ENCODE measurements at regions not wholly inside any gene's neighbourhood (a gene's known extent, or its start where the extent isn't known, plus 50 kb on each side); places are given as distances from the start of the nearest gene placed in this dataset.

DNA sequence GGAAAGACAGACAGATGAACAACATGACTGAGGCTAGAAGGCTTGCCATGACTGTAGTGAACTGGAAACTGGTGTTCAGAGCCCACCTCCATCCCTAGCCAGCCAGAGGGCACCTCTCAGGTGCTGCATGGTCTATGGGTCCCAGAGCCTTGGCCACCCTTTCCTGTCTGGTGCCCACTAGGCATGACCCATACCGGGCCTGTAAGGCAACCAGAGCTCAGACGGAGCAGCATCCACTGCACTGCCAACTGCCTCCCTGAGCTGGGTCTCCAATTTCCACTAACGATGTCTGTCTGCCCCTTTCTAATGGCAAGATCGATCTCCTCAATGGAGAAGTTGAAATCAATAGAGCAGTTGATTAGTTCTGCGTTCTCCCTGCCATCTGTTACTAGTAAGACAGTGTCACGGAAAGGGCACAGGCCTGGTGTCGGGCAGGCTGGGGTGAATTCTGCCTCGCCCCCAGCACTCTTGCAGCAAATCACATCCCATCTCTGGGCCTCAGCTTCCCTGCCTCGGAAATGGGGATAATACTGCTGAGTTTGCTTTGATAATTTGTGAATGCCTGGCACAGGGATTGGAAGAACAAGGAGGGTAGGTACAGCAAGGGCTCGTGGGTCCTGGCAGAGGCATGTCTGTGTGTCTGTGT is 172.3 kb upstream of the MVB12B start:
- no peak for DNase-seq (ENCODE audit: low read depth)

DNA sequence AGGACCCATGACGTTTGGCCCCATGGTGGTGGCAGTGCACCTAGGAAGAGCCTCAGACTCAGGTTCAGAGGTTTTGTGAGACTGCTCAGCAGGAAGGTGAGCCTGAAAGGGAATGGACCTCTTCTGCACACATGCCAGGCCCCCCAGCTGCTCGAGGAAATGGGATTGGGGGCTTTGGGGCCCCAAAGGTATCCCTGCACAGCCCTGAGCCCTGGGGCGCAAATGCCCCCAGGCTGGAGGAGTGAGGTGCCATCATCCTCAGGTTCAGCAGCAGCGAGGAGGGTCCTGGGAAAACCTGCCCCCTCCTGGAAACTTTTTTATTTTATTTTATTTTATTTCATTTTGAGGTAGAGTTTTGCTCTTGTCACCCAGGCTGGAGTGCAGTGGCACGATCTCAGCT is 171.8 kb upstream of the MVB12B start:
- no peak for DNase-seq (ENCODE audit: low read depth)

GRCh38 chr9:126155756-126156664 is 170.6 kb upstream of the MVB12B start:
- no peak for DNase-seq (ENCODE audit: low read depth)

- no peak for DNase-seq (ENCODE audit: low read depth)
Measured at GRCh38 chr9:126156898-126157297, 169.7 kb upstream of the MVB12B start.

- no peak for DNase-seq (ENCODE audit: low read depth)
Measured at GRCh38 chr9:126157423-126157822, 169.2 kb upstream of the MVB12B start.

DNA sequence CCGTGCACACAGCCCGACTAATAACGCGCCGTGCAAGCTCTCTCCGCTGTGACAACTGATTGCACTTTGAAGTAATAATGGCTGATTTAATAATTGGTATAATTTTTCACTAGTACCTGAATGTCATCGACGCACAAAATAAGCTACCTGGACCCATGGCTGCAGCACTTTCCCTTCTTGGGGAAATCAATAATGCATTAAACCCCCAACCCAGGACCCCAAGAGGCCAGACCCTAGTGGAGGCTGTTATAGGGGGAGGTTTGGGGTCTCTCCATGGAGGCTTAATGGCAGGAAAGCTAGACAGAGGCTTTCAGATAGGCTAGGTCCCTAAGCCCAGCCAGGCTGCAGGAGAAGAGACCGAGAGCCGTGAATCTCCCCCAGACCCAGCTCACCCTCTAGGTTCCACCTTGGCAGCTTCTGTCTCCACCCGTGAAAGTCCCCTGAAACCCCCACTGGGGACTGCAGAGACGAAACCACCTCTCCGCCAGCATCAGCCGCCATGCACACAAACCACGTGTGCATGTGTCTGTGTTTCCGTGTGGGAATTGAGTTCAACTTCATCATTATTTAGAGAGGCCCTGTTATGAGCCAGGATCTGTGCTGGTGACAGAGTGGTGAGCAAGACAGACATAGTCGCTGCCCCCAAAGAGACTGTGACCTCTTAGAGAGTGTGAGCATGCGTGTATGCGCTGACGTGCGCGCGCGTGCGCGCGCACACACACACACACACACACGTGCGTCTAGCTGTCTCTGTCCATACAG is 168.6 kb upstream of the MVB12B start:
- DNase-seq (ENCODE audit: low read depth), result no peak

DNA sequence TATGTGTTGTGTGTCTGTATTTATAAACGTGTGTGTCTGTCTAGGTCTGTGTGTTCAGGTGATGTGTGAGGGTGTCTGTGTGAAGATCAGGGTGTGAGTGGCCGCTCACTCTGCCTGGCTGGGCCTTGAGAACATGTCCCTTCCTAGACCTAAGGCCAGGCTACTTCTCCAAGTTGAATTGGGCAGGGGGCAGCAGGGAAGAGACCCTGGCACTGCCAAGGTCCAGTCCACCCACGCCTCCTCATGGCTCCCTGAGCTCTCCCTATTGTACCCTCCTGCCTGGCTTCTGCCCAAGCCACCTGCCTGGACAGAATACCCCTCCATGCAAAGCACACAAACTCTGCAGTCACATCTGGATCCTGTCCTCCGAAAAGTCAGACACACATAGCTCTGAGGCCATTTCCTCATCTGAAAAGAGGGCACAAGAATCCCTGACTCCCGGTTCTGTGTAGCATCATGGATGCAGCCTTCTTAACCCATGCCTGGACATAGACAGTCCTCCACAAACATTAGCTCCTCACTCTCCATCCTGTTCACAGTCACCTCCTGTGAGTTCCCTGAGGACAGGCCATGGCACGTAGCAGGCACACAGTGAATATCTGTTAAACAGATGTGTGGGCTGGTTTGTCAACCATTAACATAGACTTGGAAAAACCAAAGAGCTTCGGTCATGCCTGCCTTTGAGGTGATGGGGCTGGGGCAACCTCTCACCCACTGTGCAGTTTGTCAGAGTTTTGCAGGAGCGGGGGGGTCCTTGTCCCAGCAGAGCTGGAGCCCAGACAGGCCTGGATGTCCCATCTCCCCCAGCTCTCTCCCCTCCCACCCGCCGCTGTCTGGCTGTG is 167.8 kb upstream of the MVB12B start:
- no peak for DNase-seq (ENCODE audit: low read depth)

GRCh38 chr9:126159430-126160060 is 167.1 kb upstream of the MVB12B start:
- DNase-seq (ENCODE audit: low read depth), result no peak

DNA sequence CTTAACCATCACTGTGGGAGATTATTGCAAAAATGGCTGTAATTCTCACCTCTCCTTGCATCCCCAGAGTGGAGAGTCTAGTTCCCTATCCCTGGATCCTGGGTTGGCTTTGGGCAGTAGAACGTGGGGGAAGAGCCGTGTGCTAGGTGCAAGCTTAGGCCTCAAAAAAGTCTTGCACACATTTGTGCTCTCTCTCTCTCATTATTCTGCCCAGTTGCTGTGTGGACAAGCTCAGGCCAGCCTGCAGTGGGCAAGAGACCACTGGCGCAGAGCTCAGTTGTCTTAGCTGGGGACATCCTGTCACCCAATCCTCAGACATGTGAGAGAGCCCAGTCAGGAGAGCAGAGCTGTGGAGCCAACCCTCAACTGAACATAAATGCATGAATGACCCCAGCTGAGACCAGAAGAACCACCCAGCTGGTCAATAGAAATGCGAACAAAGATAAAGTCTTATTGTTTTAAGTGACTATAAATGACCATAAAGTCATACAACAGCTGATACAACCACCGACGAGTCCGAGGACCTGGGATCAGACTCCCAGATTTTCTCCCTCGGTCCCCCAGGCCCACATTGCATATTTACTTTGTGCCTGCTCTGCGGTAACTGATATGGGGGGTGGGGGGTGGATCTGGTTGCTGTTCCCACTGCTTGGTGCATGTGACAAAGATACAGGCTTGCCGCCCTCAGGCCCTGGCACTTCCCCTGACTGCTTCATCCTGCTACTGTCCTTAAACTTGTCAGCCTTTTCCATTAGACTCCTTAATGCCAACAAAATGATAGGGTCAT is 166.4 kb upstream of the MVB12B start:
- no peak for DNase-seq (ENCODE audit: low read depth)

GRCh38 chr9:126160854-126161329 is 165.7 kb upstream of the MVB12B start:
- DNase-seq (ENCODE audit: low read depth), result no peak

DNA sequence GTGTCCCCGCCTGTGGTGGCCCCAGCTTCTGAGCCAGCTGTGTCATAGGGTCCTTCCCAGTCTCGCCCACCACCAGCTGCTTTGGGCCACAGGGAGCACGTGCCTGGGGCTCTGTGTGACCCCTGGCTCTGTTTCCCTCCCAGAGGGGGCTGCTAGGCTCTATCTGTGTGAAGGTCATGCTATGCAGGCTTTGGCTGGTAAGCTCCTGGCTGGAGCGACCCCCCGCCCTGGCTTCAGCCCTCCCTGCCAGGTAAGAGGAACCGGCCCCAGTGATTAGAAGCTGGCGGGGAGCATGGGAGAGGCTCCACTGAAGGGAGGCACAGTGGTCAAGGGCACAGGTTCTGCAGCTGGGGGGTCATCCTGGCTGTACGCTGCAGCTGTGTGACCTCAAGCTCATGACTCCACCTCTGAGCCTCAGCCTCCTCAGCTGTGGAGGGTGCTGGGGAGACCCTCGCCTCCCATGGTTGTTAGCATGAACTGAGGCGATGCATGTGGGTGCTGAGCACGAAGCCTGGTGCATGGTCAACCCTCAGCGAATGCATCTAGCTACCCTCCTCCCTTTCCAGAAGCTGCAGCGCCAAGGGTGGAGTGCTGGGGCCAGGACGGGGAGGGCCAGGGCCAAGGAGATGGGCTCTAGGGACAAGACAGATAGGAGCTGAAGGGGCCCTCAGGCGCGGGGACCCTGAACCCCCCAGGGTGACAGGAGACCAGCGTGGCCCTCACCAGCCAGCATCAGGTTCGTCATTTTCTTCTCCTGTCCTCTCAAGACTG is 163.8 kb upstream of the MVB12B start:
- no peak for DNase-seq (ENCODE audit: low read depth)

DNA sequence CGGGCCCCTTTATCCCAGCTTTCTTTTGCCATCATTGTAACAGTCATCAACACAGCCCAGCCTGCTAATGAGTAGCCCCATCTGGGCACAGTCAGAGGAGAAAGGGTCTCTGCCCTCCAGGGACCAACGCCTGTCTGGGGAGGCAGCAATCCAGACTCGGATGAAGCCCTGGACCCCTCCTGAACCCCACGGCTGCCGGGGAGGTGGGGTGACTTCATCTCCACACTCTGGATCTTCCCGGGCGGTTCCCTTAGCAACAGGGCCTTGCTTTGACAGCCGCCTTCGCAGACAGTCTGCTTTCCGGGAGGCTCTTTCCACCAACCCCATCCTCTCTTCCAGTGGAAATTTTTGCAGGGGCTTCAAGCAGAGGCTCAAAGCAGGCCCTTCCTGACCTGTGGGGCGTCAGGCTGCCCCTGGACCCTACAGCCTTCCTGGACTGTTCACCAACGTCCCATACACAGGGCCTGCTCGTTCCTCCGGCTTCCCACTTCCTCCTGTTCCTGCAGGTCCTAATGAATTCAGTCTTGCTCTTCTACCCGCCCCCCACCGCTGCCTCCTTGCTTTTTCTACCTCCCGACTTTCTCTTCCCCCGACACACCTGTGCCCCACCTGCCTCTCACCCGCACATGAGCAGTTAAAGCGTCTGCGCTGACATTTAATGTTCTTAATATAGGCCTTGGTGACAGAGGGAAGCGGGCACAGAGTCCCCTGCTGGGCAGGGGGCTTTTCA is 161.7 kb upstream of the MVB12B start:
- DNase-seq (ENCODE audit: low read depth), result no peak

- DNase-seq (ENCODE audit: low read depth), result no peak
Measured at GRCh38 chr9:126165755-126166154, 160.9 kb upstream of the MVB12B start.

GRCh38 chr9:126166291-126166690 is 160.3 kb upstream of the MVB12B start:
- DNase-seq (ENCODE audit: low read depth), result no peak

GRCh38 chr9:126166866-126167265 is 159.8 kb upstream of the MVB12B start:
- DNase-seq (ENCODE audit: low read depth), result no peak

GRCh38 chr9:126169736-126170135 is 156.9 kb upstream of the MVB12B start:
- DNase-seq (ENCODE audit: low read depth), result no peak

GRCh38 chr9:126170286-126170823 is 156.3 kb upstream of the MVB12B start:
- DNase-seq (ENCODE audit: low read depth), result no peak

DNA sequence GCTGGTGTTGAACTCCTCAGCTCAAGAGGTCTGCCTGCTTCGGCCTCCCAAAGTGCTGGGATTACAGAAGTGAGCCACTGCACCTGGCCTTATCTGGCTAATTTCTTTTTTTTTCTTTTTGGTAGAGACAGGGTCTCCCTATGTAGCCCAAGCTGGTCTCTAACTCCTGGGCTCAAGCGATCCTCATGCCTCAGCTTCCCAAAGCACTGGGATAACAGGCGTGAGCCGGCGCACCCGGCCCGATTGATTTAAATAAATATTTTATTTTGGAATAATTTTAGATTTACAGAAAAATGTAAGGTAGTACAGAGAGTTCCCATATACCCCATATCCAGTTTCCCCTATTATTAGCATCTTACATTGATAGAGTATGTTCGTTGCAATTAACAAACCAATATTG is 155.0 kb upstream of the MVB12B start:
- DNase-seq (ENCODE audit: low read depth), result no peak

DNA sequence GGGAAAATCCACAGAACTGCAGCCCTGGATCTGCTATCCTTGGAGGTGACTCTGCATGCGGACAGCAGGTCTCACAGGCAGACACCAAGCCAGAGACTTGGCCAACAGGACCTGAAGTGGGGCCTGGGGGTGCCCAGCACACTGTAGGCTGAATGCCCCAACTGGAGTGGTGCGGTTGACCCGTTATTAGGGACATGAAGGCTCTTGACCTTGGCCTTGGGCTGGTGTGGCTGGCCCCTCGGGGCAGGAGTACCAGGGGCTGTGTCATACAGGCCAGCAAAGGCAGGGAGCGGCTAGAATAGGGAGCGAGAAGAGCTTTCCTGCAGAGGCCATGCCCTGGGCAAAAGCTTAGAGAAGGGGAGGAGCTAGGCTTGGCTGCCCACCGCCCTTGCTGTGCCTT is 153.2 kb upstream of the MVB12B start:
- no peak for DNase-seq (ENCODE audit: low read depth)

All from activated T-cell treated with anti-CD3 and anti-CD28 coated beads for 1 hour (primary cell).